HUES48 (cell line): ENCODE measurements at regions not wholly inside any gene's neighbourhood (a gene's known extent, or its start where the extent isn't known, plus 50 kb on each side); places are given as distances from the start of the nearest gene placed in this dataset.
"Not testable (repeated sequence)": the region's sequence is repeated elsewhere in the genome, so short reads cannot be mapped to it uniquely, and the experiment has no call there.

Source experiments
- H3K27ac ChIP-seq: one replicate; pipeline ENCODE4 v1.7.0; 2013; ENCODE audit warnings: low read depth, low read length, inconsistent platforms
- H3K27me3 ChIP-seq: 2 replicates; pipeline ENCODE4 v1.6.1; 2013; ENCODE audit warnings: mild to moderate bottlenecking, low read length; ENCODE audit not compliant: control insufficient read depth, insufficient read depth
- H3K36me3 ChIP-seq: 2 replicates; pipeline ENCODE4 v1.6.1; 2013; ENCODE audit warnings: low read length; ENCODE audit not compliant: control insufficient read depth, insufficient read depth
- H3K4me1 ChIP-seq: 2 replicates; pipeline ENCODE4 v1.6.1; 2013; ENCODE audit warnings: mild to moderate bottlenecking, low read length; ENCODE audit not compliant: control insufficient read depth, insufficient read depth
- H3K4me3 ChIP-seq: 2 replicates; pipeline ENCODE4 v1.5.1; 2013; ENCODE audit warnings: mild to moderate bottlenecking, low read depth, low read length
- H3K9ac ChIP-seq: 2 replicates; pipeline ENCODE4 v1.6.1; 2013; ENCODE audit warnings: mild to moderate bottlenecking, low read depth, low read length, moderate library complexity
- H3K9me3 ChIP-seq: 2 replicates; pipeline ENCODE4 v1.6.1; 2013; ENCODE audit warnings: low read length; ENCODE audit not compliant: control insufficient read depth, insufficient read depth

GRCh38 chr22:16696900-16697299, 104.3 kb upstream of the CCT8L2 start:
- H3K27me3 ChIP-seq, H3K9ac ChIP-seq, H3K36me3 ChIP-seq, H3K4me3 ChIP-seq, H3K4me1 ChIP-seq, H3K27ac ChIP-seq: not testable (repeated sequence)
- H3K9me3 ChIP-seq = peaks cover 64% of the 10 kb centered on the region

GRCh38 chr22:16695261-16695660, 102.7 kb upstream of the CCT8L2 start:
- Histone ChIP-seq H3K9ac (no peak overlapping the region), H3K4me1 (no peaks in the 10 kb centered on the region), H3K4me3 (no peak overlapping the region), H3K9me3 (peaks cover 65% of the 10 kb centered on the region), H3K27ac (no peak overlapping the region), H3K36me3 (no peaks in the 10 kb centered on the region), H3K27me3 (no peaks in the 10 kb centered on the region)

- not testable (repeated sequence) for H3K27me3 ChIP-seq, H3K9ac ChIP-seq, H3K27ac ChIP-seq, H3K4me3 ChIP-seq, H3K36me3 ChIP-seq, H3K4me1 ChIP-seq
- H3K9me3 ChIP-seq = peaks cover 64% of the 10 kb centered on the region
Measured at GRCh38 chr22:16693747-16694146, 101.1 kb upstream of the CCT8L2 start.

- H3K9me3 ChIP-seq = peaks cover 76% of the 10 kb centered on the region
- H3K9ac ChIP-seq, H3K4me1 ChIP-seq, H3K27ac ChIP-seq, H3K36me3 ChIP-seq, H3K4me3 ChIP-seq, H3K27me3 ChIP-seq: not testable (repeated sequence)
Measured at GRCh38 chr22:16689358-16689757, 96.7 kb upstream of the CCT8L2 start.

GRCh38 chr22:16681290-16681689, 88.7 kb upstream of the CCT8L2 start:
- not testable (repeated sequence) for H3K4me3 ChIP-seq, H3K36me3 ChIP-seq, H3K27me3 ChIP-seq, H3K4me1 ChIP-seq, H3K9ac ChIP-seq, H3K27ac ChIP-seq
- H3K9me3 ChIP-seq = peaks cover 62% of the 10 kb centered on the region

- H3K27ac ChIP-seq, H3K36me3 ChIP-seq: not testable (repeated sequence)
Measured at GRCh38 chr22:16680209-16680899, 87.7 kb upstream of the CCT8L2 start.

GRCh38 chr22:16679191-16679834, 86.7 kb upstream of the CCT8L2 start:
- not testable (repeated sequence) for H3K27ac ChIP-seq, H3K4me1 ChIP-seq, H3K4me3 ChIP-seq, H3K36me3 ChIP-seq, H3K27me3 ChIP-seq, H3K9ac ChIP-seq
- H3K9me3 ChIP-seq = peaks cover 58% of the 10 kb centered on the region

More at GRCh38 chr22:16680209-16680899, 87.7 kb upstream of the CCT8L2 start:
- not testable (repeated sequence) for H3K9ac ChIP-seq, H3K27me3 ChIP-seq, H3K4me1 ChIP-seq, H3K4me3 ChIP-seq
- peaks cover 61% of the 10 kb centered on the region for H3K9me3 ChIP-seq

- not testable (repeated sequence) for H3K4me3 ChIP-seq, H3K4me1 ChIP-seq, H3K27me3 ChIP-seq, H3K9ac ChIP-seq, H3K36me3 ChIP-seq, H3K27ac ChIP-seq
- H3K9me3 ChIP-seq = peaks cover 54% of the 10 kb centered on the region
Measured at GRCh38 chr22:16673433-16673832, 80.8 kb upstream of the CCT8L2 start.

GRCh38 chr22:16665610-16666009, 73.0 kb upstream of the CCT8L2 start:
- not testable (repeated sequence) for H3K27me3 ChIP-seq, H3K9ac ChIP-seq, H3K36me3 ChIP-seq, H3K4me3 ChIP-seq, H3K4me1 ChIP-seq, H3K27ac ChIP-seq
- H3K9me3 ChIP-seq = peaks cover 21% of the 10 kb centered on the region

- H3K9me3 ChIP-seq = peaks cover 16% of the 10 kb centered on the region
- not testable (repeated sequence) for H3K36me3 ChIP-seq, H3K27me3 ChIP-seq, H3K4me1 ChIP-seq, H3K9ac ChIP-seq, H3K27ac ChIP-seq, H3K4me3 ChIP-seq
Measured at GRCh38 chr22:16662330-16662729, 69.7 kb upstream of the CCT8L2 start.

- H3K9me3 ChIP-seq = peaks cover 27% of the 10 kb centered on the region
- not testable (repeated sequence) for H3K27me3 ChIP-seq, H3K9ac ChIP-seq, H3K4me1 ChIP-seq, H3K27ac ChIP-seq, H3K4me3 ChIP-seq, H3K36me3 ChIP-seq
Measured at GRCh38 chr22:16660989-16661388, 68.4 kb upstream of the CCT8L2 start.
